ENCODE measurements at regions not wholly inside any gene's neighbourhood (a gene's known extent, or its start where the extent isn't known, plus 50 kb on each side); places are given as distances from the start of the nearest gene placed in this dataset.

- TF ChIP-seq CTCF (IDR thresholded peaks at IDR 0.05; ENCODE audit: unreplicated experiment in 3 of 3), result no peak
- Mint-ChIP-seq H3K27ac (no peak overlapping the region), H3K36me3 (ENCODE audit: low read depth) (no peaks in the 10 kb centered on the region), H3K4me3 (no peak overlapping the region), H3K27me3 (ENCODE audit: low read depth) (no peaks in the 10 kb centered on the region), H3K4me1 (no peaks in the 10 kb centered on the region), H3K9me3 (no peaks in the 10 kb centered on the region)
These were observed 103.5 kb downstream of the FOXG1 start for GRCh38 chr14:28870033-28870564.

- no peaks in the 10 kb centered on the region for H3K4me1 Mint-ChIP-seq
- H3K4me3 Mint-ChIP-seq, result no peak overlapping the region
- no peak for TF ChIP-seq CTCF (IDR thresholded peaks at IDR 0.05; ENCODE audit: unreplicated experiment in 3 of 3)
- no peaks in the 10 kb centered on the region for H3K27me3 Mint-ChIP-seq (ENCODE audit: low read depth)
- H3K27ac Mint-ChIP-seq, result no peak overlapping the region
- no peaks in the 10 kb centered on the region for H3K36me3 Mint-ChIP-seq (ENCODE audit: low read depth)
- H3K9me3 Mint-ChIP-seq, result no peaks in the 10 kb centered on the region
These were observed 109.5 kb downstream of the FOXG1 start for GRCh38 chr14:28875934-28876571.

- TF ChIP-seq CTCF (IDR thresholded peaks at IDR 0.05; ENCODE audit: unreplicated experiment in 3 of 3), result no peak
- H3K27ac Mint-ChIP-seq, result no peak overlapping the region
- H3K36me3 Mint-ChIP-seq (ENCODE audit: low read depth), result no peaks in the 10 kb centered on the region
- H3K27me3 Mint-ChIP-seq (ENCODE audit: low read depth), result no peaks in the 10 kb centered on the region
- H3K4me3 Mint-ChIP-seq, result no peak overlapping the region
- H3K9me3 Mint-ChIP-seq, result no peaks in the 10 kb centered on the region
- no peaks in the 10 kb centered on the region for H3K4me1 Mint-ChIP-seq
These were observed 110.0 kb downstream of the FOXG1 start for GRCh38 chr14:28876572-28876945.

- Mint-ChIP-seq H3K4me1 (no peaks in the 10 kb centered on the region), H3K27ac (no peak overlapping the region), H3K9me3 (no peaks in the 10 kb centered on the region), H3K36me3 (ENCODE audit: low read depth) (no peaks in the 10 kb centered on the region), H3K4me3 (no peak overlapping the region), H3K27me3 (ENCODE audit: low read depth) (no peaks in the 10 kb centered on the region)
- TF ChIP-seq CTCF (IDR thresholded peaks at IDR 0.05; ENCODE audit: unreplicated experiment in 3 of 3), result no peak
These were observed 111.3 kb downstream of the FOXG1 start for GRCh38 chr14:28877923-28878322.

GRCh38 chr14:28879573-28879996 lies 113.0 kb downstream of the FOXG1 start:
- no peaks in the 10 kb centered on the region for H3K9me3 Mint-ChIP-seq
- no peaks in the 10 kb centered on the region for H3K27me3 Mint-ChIP-seq (ENCODE audit: low read depth)
- no peak for TF ChIP-seq CTCF (IDR thresholded peaks at IDR 0.05; ENCODE audit: unreplicated experiment in 3 of 3)
- no peak overlapping the region for H3K4me3 Mint-ChIP-seq
- H3K27ac Mint-ChIP-seq, result no peak overlapping the region
- H3K4me1 Mint-ChIP-seq, result no peaks in the 10 kb centered on the region
- no peaks in the 10 kb centered on the region for H3K36me3 Mint-ChIP-seq (ENCODE audit: low read depth)

- H3K9me3 Mint-ChIP-seq, result no peaks in the 10 kb centered on the region
- no peak for TF ChIP-seq CTCF (IDR thresholded peaks at IDR 0.05; ENCODE audit: unreplicated experiment in 3 of 3)
- no peaks in the 10 kb centered on the region for H3K4me1 Mint-ChIP-seq
These were observed 120.4 kb downstream of the FOXG1 start for GRCh38 chr14:28886940-28887339.

More at GRCh38 chr14:28886940-28887339, 120.4 kb downstream of the FOXG1 start:
- H3K27ac Mint-ChIP-seq, result no peak overlapping the region
- H3K27me3 Mint-ChIP-seq (ENCODE audit: low read depth), result peaks cover 4% of the 10 kb centered on the region
- H3K36me3 Mint-ChIP-seq (ENCODE audit: low read depth), result no peaks in the 10 kb centered on the region
- no peak overlapping the region for H3K4me3 Mint-ChIP-seq

Data from nephron (organoid).